ENCODE measurements at regions not wholly inside any gene's neighbourhood (a gene's known extent, or its start where the extent isn't known, plus 50 kb on each side); places are given as distances from the start of the nearest gene placed in this dataset.

DNA sequence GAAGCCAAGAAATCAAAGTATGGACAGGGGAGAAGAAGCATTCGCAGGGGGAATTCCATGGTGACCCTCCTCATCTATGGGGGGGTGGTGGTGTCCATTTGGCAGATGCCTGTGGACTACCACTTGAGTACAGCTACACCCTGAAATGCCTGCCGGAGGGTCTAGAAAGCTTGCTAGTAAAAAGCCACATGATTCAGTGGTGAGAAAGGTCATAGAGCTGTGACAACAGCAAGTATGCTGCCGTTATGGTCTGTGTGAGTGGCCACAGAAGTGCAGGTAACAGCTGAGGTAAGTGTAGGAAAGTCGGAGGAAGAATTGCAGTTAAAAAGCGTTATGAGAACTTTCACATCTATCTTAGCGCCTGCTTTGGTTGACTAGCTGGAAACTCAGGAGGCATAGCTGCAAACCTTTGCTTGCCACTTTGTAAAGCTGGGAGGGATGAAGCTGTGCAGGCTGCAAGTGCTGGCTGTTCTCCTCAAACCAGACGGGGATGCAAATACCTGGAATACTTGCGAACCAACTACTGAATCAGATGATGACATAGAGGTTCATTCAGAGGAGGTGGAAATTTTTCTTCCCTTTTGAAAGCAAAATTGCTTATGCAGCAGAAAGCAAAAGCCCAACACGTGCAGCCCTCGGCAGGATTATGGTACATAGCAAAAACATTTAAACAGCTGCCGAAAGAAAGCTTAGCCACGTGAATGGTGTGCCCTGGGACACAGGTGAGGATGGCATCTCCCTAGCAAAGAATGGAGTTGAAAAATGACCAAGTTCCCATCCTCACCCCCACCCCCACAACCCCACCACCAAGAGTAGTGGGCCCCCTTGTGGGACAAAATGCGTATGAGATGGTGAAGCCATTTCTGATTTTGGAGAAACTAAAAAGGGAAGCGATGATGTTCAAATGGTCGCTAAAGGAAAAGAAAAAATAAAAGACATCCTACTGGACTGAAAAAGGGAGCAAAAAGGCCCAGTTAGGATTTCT is 287.0 kb downstream of the RERGL start:
- DNase-seq = no peak

DNA sequence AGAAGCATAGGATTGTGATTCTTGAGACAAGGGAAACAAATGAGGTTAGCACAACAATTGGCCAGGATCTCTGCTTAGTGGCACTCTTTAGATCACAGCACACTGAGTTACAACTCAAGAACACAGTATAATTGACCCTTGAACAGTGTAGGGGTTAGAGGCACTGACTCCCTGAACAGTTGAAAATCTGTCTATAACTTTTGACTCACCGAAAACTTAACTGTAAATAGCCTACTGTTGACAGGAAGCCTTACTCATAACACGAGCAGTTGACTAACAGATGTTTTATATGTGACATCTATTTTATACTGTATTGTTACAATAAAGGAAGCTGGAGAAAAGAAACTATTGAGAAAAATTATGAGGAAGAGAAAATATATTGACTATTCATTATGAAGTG is 296.1 kb downstream of the RERGL start:
- DNase-seq = no peak

DNA sequence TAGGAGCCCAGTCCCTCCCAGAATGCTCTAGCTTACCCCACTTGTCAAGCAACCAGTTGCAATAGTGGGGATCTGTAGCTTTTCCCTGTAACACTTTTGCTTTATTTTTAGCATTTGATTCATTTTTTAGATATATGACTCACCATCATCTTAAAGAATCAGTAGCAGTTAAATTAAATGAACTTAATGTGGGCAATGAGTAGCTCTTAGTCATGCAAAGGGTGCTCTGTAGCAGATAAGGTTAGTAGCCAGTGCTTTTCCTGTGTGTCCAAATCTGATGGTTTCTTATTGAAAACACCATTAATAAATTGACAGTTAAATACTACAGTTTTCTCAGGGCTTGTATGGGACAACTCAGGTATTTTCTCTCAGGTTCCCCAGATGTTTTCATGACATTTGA is 311.8 kb downstream of the RERGL start:
- no peak for DNase-seq

DNA sequence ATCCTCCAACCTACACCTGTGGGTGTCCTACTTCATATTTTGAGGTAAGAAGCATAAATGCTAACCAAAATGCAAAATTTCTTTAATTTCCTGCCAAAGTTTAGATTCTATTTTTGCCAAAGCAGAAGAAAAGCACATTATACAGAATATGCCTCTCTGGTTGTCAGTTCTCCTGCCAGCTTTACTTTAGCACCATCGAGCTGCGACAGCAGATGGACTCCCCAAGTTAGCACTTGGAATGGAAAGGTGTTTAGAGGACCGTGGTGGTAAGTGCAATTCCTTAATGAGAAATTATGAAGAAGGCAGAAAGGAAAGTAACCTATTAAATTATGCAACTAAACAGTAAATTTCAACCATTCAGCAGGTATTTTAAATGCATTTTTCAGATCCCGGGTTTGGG is 326.6 kb downstream of the RERGL start:
- DNase-seq = no peak

DNA sequence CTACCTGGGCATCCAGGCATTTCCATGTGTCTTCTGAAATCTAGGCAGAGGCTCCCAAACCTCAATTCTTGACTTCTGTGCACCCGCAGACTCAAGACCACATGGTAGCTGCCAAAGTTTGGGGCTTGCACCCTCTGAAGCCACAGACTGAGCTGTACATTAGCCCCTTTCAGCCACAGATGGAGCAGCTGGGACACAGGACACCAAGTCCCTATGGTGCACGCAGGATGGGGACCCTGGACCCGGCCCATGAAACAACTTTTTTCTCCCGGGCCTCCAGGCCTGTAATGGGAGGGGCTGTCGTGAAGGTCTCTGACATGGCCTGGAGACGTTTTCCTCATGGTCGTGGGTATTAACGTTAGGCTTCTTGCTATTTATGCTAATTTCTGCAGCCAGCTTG is 330.0 kb downstream of the RERGL start:
- DNase-seq = no peak

Data from NCI-H510A treated with DMSO at 0.1 percent for 48 hours (cell line).